Tibial nerve (tissue), 4 donors: ENCODE measurements at regions not wholly inside any gene's neighbourhood (a gene's known extent, or its start where the extent isn't known, plus 50 kb on each side); places are given as distances from the start of the nearest gene placed in this dataset.

ENCODE experiments used
- EP300 ChIP-seq, 2 donors: sonication (generic); formaldehyde crosslinking; IDR thresholded peaks; one replicate each; pipeline ENCODE4 v1.6.1; 2017; ENCODE audit warnings: antibody characterized with exemption in 2 of 2, mild to moderate bottlenecking in 1 of 2
- POLR2A ChIP-seq, 2 donors: fragments of 450-650 bp; IDR thresholded peaks; one replicate each; pipeline ENCODE4 v1.6.1; 2017; ENCODE audit warnings: antibody characterized with exemption in 2 of 2, mild to moderate bottlenecking in 2 of 2, moderate library complexity in 2 of 2
- TF ChIP-seq, protein P1 (sequence below), 5 experiments: fragments of 200-600 bp in 3 of 5; fragments of 450-650 bp in 2 of 5; sonication (generic) in 3 of 5; IDR thresholded peaks; one replicate each; pipeline ENCODE4 v1.5.1; 2016 to 2019; ENCODE audit warnings: antibody characterized with exemption in 5 of 5, mild to moderate bottlenecking in 3 of 5, moderate library complexity in 2 of 5

DNA sequence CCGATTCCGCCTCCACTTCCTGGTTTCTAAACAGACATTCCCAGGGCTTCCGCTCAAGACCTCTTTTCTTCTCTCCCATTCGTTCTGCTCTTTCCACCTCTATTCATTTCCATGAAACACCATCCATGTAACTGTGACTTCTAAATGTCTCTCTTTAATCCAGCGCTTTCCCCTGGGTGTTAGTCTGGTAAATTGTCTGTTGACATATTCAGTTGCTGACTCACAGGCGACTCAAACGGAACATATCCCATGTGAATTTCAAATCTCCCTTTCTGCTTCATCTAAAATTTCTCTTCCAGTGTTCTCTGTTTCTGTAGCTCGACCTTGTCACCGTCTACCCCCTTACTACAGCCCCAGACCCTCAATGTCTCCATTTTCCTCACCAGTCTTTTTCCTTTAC is 119.1 kb downstream of the PFKFB3 start:
- TF ChIP-seq POLR2A (IDR thresholded peaks at IDR 0.05) (no peak), EP300 (IDR thresholded peaks at IDR 0.05) (no peak)
- TF ChIP-seq, protein P1, sequence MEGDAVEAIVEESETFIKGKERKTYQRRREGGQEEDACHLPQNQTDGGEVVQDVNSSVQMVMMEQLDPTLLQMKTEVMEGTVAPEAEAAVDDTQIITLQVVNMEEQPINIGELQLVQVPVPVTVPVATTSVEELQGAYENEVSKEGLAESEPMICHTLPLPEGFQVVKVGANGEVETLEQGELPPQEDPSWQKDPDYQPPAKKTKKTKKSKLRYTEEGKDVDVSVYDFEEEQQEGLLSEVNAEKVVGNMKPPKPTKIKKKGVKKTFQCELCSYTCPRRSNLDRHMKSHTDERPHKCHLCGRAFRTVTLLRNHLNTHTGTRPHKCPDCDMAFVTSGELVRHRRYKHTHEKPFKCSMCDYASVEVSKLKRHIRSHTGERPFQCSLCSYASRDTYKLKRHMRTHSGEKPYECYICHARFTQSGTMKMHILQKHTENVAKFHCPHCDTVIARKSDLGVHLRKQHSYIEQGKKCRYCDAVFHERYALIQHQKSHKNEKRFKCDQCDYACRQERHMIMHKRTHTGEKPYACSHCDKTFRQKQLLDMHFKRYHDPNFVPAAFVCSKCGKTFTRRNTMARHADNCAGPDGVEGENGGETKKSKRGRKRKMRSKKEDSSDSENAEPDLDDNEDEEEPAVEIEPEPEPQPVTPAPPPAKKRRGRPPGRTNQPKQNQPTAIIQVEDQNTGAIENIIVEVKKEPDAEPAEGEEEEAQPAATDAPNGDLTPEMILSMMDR (IDR thresholded peaks at IDR 0.05), result no peak
